ENCODE measurements at regions not wholly inside any gene's neighbourhood (a gene's known extent, or its start where the extent isn't known, plus 50 kb on each side); places are given as distances from the start of the nearest gene placed in this dataset.
"Not testable (repeated sequence)": the region's sequence is repeated elsewhere in the genome, so short reads cannot be mapped to it uniquely, and the experiment has no call there.

GRCh38 chr21:25531538-25532250 lies 75.6 kb downstream of the MRPL39 start:
- DNase-seq (ENCODE audit: low read depth in 2 of 2), result not testable (repeated sequence)

DNA sequence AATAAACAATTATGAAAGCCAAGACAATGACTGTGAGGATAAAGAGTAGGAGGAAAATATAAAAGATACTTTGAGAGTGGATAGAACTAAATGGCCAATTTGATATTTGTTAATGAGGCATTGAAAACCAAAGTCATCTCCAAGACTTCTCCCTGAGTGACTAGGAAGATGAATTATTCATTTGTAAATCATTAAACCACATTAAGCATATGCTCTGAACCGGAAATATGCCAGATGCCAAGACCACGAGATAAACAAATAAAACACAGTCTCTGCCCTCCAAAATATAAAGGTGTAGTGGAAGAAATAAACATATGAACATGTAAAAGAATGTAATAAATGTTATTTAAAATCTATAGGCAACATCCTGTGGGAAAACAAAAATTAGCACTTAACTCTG lies 78.8 kb downstream of the MRPL39 start:
- no peak for DNase-seq (ENCODE audit: low read depth in 2 of 2)

DNA sequence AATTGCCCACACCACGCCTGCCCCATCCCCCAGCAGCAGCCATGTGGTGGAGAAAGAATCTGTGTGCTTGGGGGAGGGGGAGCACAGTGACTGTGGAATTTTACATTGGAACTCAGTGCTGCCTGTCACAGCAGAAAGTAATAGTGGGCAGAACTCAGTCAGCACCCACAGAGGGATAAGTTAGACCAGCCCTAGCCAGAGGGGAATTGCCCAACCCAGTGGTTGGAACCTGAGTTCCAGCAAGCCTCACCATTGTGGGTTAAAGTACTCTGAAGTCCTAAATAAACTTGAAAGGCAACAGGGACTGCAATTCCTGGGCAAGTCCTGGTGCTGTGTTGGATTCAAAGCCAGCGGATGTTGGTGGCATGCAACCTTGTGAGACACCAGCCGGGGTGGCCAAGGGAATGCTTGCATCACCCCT lies 88.8 kb downstream of the MRPL39 start:
- DNase-seq (ENCODE audit: low read depth in 2 of 2), result no peak

- no peak for DNase-seq (ENCODE audit: low read depth in 2 of 2)
Observed at GRCh38 chr21:25515484-25516405, 91.5 kb downstream of the MRPL39 start.

DNA sequence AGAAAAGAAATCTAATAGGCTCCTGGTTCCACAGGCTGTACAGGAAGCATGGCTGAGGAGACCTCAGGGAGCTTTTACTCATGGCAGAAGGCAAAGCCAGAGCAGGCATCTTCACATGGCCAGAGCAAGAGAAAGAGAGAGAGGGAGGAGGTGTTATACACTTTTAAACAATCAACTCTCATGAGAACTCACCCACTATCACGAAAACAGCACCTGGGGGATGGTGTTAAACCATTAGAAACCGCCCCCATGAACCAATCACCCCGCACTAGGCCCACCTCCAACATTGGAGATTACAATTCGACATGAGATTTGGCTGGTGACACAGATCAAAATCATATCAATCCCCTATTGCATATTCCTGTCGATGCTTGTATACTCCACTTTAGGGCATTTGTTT lies 93.5 kb downstream of the MRPL39 start:
- no peak for DNase-seq (ENCODE audit: low read depth in 2 of 2)

DNA sequence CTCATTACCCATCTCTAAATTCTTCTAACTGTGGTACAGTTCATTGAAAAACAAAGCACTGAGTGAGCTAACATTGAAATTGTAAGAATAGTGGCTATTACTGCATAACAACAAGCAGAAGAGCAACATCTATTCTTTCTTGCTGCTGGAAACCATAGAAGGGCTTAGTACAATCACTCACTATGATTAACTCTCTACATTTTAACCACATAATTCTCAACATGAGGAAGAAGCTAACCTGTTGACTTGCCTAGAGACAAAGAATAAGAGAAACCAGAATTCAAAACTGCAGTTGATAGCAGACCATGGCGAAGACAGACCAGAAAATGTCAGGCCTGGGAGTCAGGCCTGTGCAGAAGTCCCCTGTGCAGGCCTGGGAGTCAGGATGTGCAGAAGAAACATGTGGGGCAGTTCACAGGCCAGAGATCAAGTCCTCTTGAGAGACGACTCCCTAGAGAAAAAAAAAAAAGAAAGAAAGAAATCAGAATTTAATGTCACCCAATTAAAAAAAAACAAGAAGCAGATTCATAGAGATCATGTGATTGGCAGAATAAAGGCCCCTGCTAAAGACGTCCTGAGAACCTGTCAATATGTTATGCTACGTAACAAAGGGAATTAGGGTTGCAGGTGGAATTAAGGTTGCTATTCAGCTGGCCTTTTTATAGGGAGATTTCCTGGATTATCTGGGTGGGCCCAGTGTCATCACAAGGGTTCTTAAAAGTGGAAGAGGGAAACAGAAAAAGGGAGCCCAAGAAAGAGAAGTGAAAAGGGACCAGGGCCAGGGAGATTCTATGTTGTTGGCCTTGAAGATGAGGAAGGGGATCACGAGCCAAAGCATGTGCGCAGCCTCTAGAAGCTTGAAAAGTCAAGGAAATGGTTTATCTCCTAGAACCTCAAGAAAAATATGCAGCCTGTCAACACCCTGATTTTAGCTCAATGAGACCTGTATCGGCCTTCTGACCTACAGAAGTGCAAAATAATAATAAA lies 94.9 kb downstream of the MRPL39 start:
- DNase-seq (ENCODE audit: low read depth in 2 of 2), result no peak

DNA sequence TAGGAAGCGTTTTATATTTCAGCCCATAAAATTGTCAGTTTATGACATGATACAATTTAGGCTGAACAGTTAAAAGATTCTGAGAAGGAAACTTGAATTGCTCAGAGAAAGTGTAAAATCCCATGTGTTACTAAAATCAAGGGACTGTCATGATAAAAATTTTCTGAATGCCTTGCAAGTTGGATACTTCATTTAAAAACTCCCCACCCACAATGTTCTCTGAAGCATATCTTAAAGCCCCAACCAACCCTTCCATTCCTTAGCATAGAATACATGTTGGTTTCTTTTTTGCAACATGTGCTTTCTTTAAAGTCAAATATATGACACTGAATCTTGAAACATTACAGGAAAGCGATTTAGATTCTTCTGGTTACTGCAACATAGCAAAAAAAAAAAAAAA lies 97.4 kb downstream of the MRPL39 start:
- DNase-seq (ENCODE audit: low read depth in 2 of 2), result no peak

DNA sequence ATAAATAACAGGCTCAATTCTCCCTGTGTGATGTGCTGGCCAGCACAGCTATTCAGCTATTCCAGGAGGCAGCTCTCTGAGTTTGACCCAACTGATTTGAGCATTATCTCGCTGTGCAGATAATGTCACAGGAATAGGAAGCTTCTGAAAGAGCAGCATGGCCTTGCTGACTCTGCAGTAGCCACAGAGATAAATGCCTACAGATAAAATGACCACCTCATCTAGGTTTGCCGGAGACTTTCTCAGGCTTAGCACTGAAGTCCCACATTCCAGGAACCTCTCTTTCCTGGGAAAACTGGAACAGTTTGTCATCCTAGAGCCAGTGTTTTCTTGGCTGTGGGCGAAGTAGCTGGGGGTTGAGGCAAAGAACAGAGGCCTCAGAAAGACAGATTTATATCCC lies 98.9 kb downstream of the MRPL39 start:
- no peak for DNase-seq (ENCODE audit: low read depth in 2 of 2)

DNA sequence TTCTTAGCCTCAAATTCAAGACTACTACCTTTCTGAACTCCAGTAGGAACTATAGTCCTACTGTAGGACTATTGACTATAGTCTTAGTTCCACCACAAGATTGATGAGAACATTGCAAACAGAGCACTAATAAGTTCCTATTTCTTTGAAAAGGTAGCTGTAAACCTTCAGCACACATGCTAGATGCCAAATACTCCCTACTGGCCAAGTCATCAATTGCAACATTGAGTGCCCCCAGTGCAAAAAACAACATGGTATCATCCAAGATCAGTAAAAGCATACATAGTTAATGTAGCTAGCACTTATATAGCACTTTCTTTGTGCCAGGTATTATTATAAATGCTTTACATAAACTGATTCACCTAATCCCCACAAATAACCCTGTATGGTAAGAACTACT lies 99.8 kb downstream of the MRPL39 start:
- DNase-seq (ENCODE audit: low read depth in 2 of 2), result no peak

- DNase-seq (ENCODE audit: low read depth in 2 of 2), result no peak
Observed at GRCh38 chr21:25506887-25507286, 100.4 kb downstream of the MRPL39 start.

DNA sequence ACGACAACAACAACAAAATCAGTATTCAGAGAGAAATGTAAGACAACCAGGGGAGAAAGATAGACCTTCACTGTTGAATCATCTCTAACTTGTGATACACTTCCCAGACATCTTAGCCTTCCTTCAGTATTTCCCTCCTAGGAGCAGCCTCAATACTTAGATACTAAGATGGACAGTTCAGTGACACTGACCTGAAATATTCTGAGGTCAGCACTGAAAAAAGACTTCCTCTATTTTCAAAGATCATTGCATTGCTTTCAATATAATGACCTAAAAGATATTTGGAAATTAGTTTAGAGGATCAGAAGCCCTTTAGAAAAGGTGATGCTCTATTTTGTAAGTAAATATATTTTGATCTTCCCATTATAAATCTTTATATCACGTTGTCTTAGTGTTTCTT lies 101.0 kb downstream of the MRPL39 start:
- DNase-seq (ENCODE audit: low read depth in 2 of 2), result no peak

DNA sequence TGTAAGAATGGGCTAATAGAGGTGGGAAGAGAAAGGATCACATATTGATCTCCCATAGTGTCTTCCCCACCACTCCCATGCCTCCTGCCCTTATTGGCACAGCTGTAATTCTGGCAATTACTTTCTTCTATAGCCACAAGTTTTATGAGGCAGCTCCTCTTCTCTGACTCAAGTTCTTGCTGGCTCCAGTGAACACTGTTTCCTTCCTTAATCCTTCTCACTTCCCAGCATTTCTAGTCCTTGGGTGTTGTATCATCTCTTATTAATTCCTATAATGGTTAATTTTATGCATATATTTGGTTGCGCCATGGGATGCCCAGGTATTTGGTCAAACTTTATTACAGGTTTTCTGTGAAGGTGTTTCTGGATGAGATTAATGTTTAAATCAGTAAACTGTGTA lies 103.3 kb downstream of the MRPL39 start:
- DNase-seq (ENCODE audit: low read depth in 2 of 2), result no peak

DNA sequence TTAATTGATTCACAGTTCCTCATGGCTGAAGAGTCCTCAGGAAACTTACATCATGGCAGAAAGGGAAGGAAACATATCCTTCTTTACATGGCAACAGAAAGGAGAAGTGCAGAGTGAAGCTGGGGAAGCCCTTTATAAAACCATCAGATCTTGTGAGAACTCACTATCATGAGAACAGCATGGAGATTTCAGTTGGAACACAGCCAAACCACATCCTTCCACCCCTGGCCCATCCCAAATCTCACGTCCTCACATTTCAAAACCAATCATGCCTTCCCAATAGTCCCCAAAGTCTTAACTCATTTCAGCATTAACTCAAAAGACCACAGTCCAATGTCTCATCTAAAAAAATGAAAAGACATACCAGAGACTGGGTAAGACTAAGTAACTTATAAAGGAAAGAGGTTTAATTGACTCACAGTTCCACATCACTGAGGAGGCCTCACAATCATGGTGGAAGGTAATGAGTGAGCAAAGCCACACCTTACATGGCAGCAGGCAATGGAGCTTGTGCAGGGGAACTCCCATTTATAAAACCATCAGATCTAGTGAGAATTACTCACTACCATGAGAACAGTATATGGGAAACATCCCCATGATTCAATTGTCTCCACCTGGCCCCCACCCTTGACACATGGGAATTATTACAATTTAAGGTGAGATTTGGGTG lies 105.2 kb downstream of the MRPL39 start:
- DNase-seq (ENCODE audit: low read depth in 2 of 2), result peak in 1 of 2 donors; percentile 17

- no peak for DNase-seq (ENCODE audit: low read depth in 2 of 2)
Observed at GRCh38 chr21:25501462-25501861, 105.8 kb downstream of the MRPL39 start.

DNA sequence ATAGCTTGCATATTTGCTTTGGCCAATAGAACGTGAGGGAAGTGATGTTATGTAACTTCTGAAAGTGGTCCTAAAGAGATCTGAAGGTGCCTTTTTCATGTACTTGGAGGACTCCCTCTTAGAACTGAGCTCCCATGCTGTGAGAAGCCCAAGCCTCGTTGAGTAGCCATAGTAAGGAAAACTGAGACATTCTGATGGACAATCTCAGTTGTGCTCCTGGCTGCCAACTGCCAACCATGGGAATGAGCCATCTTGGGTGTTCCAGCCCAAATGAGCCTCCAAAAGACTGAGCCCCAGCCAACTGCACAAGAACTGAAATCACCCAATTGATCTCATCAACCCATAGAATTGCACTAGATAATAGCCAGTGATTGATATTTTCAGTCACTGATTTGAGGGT lies 106.7 kb downstream of the MRPL39 start:
- no peak for DNase-seq (ENCODE audit: low read depth in 2 of 2)

- no peak for DNase-seq (ENCODE audit: low read depth in 2 of 2)
Observed at GRCh38 chr21:25496825-25497482, 110.3 kb downstream of the MRPL39 start.

DNA sequence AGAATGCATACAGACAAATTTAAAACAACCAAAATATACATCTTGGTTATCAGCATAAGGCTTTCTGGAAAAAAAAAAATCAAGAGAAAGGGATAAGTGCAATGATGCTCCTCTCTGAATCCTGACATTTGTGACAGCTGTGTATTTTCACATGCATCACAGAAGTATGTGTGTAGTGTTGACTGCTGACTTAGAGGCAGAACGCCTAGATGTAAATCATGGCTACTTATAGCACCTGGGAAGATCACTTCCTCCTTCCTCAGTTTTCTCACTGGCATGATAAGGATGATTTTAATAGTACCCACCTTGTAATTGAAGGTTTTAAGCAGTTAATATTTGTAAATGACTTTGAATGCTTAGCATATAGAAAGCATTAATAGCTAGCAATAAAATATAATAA lies 112.5 kb downstream of the MRPL39 start:
- no peak for DNase-seq (ENCODE audit: low read depth in 2 of 2)

DNA sequence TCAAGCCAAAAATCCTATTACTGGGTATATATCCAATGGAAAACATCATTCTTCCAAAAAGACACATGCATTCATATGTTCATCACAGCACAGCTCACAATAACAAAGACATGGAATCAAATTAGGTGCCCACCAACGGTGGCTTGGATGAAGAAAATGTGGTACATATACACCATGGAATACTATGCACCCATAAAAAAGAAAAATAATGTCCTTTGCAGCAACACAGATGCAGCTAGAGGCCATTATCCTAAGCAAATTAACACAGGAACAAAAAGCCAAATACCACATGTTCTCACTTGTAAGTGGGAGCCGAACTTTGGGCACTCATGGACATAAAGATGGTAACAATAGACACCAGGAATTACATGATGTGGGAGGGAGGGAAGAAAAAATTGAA lies 113.6 kb downstream of the MRPL39 start:
- DNase-seq (ENCODE audit: low read depth in 2 of 2), result no peak

DNA sequence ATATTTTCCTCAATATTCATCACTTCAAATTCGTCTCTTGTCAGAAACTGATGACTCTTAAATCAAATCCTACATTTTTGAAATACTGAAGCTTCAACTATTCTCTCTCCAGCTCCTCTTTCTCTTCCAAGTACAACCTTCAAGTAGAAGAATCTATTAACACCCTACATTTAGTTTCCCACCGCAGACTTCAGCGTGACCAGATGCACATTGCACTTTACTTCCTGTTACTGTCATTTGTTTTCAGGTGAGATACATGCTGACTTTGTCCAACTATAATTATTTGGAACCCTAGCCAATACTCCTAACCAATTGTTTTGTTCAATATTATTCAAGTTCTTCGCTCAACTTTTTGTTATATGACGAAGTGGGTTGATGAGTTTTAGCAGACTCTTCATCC lies 116.0 kb downstream of the MRPL39 start:
- no peak for DNase-seq (ENCODE audit: low read depth in 2 of 2)

DNA sequence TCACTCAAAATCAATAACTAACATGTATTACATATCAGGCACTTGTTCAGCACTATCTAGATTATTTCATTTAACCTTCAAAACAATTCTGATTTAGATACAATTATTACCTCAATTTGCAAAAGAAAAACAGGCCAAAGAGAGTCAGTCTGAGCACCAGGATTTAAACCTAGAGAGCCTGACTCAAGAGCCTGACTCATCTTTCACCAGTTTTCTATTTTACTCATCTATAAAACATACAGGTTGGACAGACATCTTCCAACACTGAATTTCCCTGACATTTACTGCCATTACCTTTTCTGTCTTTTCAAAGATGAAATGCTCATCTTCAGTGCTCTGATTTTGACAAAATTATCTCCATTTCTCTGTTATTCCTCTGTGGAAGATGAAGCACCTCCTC lies 116.5 kb downstream of the MRPL39 start:
- DNase-seq (ENCODE audit: low read depth in 2 of 2), result no peak

GRCh38 chr21:25489673-25490072 lies 117.6 kb downstream of the MRPL39 start:
- no peak for DNase-seq (ENCODE audit: low read depth in 2 of 2)

Data from stimulated activated CD4-positive, alpha-beta T cell treated with anti-CD3 and anti-CD28 coated beads, Interleukin-1b, Interleukin-23, amount 100 ng/mL, for 1 hour (primary cell).